Neural cell (in vitro differentiated cells): ENCODE measurements at regions not wholly inside any gene's neighbourhood (a gene's known extent, or its start where the extent isn't known, plus 50 kb on each side); places are given as distances from the start of the nearest gene placed in this dataset.

ENCODE experiments used
- H2AFZ ChIP-seq: fragments of 200-600, 300-800 bp; sonication (generic), shearing (Covaris generic); 2 replicates; pipeline ENCODE4 v1.6.0; 2014; ENCODE audit warnings: low read depth, mild to moderate bottlenecking, antibody characterized with exemption, low read length, moderate library complexity
- H3F3A ChIP-seq: fragments of 200-600 bp; shearing (Covaris generic); 2 replicates; pipeline ENCODE4 v1.6.1; 2016; ENCODE audit warnings: mild to moderate bottlenecking, moderate library complexity, mixed read lengths, antibody characterized with exemption, low read length; ENCODE audit not compliant: insufficient read depth, poor library complexity, severe bottlenecking
- H3K27ac ChIP-seq: fragments of 200-600, 300-800 bp; sonication (generic), shearing (Covaris generic); 2 replicates; pipeline ENCODE4 v1.5.1; 2014; ENCODE audit warnings: mild to moderate bottlenecking, low read length, moderate library complexity
- H3K27me3 ChIP-seq: fragments of 300-800, 200-600 bp; sonication (generic), shearing (Covaris generic); 2 replicates; pipeline ENCODE4 v1.6.0; 2014; ENCODE audit warnings: mild to moderate bottlenecking, low read depth, low read length, moderate library complexity; ENCODE audit not compliant: insufficient read depth
- H3K36me3 ChIP-seq: fragments of 300-800, 200-600 bp; sonication (generic), shearing (Covaris generic); 2 replicates; pipeline ENCODE4 v1.5.1; 2014; ENCODE audit warnings: mild to moderate bottlenecking, antibody characterized with exemption, low read length, moderate library complexity; ENCODE audit not compliant: insufficient read depth
- H3K4me2 ChIP-seq: fragments of 300-800, 200-600 bp; sonication (generic), shearing (Covaris generic); 2 replicates; pipeline ENCODE4 v1.6.0; 2014; ENCODE audit warnings: mild to moderate bottlenecking, low read length
- H3K4me3 ChIP-seq: fragments of 300-800, 200-600 bp; sonication (generic), shearing (Covaris generic); 2 replicates; pipeline ENCODE4 v1.5.1; 2014; ENCODE audit warnings: mild to moderate bottlenecking, low read length, moderate library complexity
- H3K79me2 ChIP-seq: fragments of 200-600 bp; shearing (Covaris generic); replicated peaks from 2 replicates; pipeline ENCODE4 v1.6.0; 2014; ENCODE audit warnings: mild to moderate bottlenecking, low read length, moderate library complexity; ENCODE audit not compliant: insufficient read depth
- H3K9ac ChIP-seq: fragments of 300-800, 200-600 bp; sonication (generic), shearing (Covaris generic); 2 replicates; pipeline ENCODE4 v1.6.1; 2016; ENCODE audit warnings: mild to moderate bottlenecking, low read length, mixed read lengths
- H3K9me2 ChIP-seq: fragments of 200-600 bp; shearing (Covaris generic); 2 replicates; pipeline ENCODE4 v1.6.1; 2016; ENCODE audit warnings: mild to moderate bottlenecking, low read length, mixed read lengths; ENCODE audit not compliant: insufficient read depth
- H3K9me3 ChIP-seq: fragments of 200-600, 300-800 bp; sonication (generic), shearing (Covaris generic); 2 replicates; pipeline ENCODE4 v1.6.1; 2016; ENCODE audit warnings: mild to moderate bottlenecking, mixed run types, low read length, moderate library complexity, mixed read lengths
- H4K20me1 ChIP-seq: fragments of 200-600 bp; shearing (Covaris generic); 2 replicates; pipeline ENCODE4 v1.6.1; 2016; ENCODE audit warnings: mild to moderate bottlenecking, mixed run types; ENCODE audit not compliant: insufficient read depth
- CTCF ChIP-seq: fragments of 450-650 bp; IDR thresholded peaks from 2 replicates; pipeline ENCODE4 v1.5.1; 2014; ENCODE audit warnings: antibody characterized with exemption, mild to moderate bottlenecking, moderate library complexity; ENCODE audit not compliant: poor library complexity, severe bottlenecking
- EP300 ChIP-seq: fragments of 450-650 bp; conservative IDR thresholded peaks from 2 replicates; pipeline ENCODE4 v1.6.1; 2014; ENCODE audit warnings: antibody characterized with exemption, mild to moderate bottlenecking, moderate library complexity; ENCODE audit not compliant: poor library complexity, severe bottlenecking
- EZH2 ChIP-seq: fragments of 200-600, 300-800 bp; shearing (Covaris generic), sonication (generic); IDR thresholded peaks from 2 replicates; pipeline ENCODE4 v1.6.1; 2014; ENCODE audit warnings: antibody characterized with exemption, low read length, borderline replicate concordance, mild to moderate bottlenecking; ENCODE audit not compliant: insufficient read depth, poor library complexity, severe bottlenecking
- MXI1 ChIP-seq: fragments of 450-650 bp; conservative IDR thresholded peaks from 2 replicates; pipeline ENCODE4 v1.6.1; 2014; ENCODE audit warnings: antibody characterized with exemption, mild to moderate bottlenecking; ENCODE audit not compliant: poor library complexity, severe bottlenecking
- POLR2AphosphoS5 ChIP-seq: IDR thresholded peaks from 2 replicates; pipeline ENCODE4 v1.6.1; 2012
- RAD21 ChIP-seq: fragments of 450-650 bp; conservative IDR thresholded peaks from 2 replicates; pipeline ENCODE4 v1.6.1; 2014; ENCODE audit warnings: antibody characterized with exemption, mild to moderate bottlenecking, moderate library complexity
- REST ChIP-seq: IDR thresholded peaks from 2 replicates; pipeline ENCODE4 v1.6.1; 2012; ENCODE audit warnings: borderline replicate concordance
- SMC3 ChIP-seq: fragments of 450-650 bp; conservative IDR thresholded peaks from 2 replicates; pipeline ENCODE4 v1.6.1; 2014; ENCODE audit warnings: antibody characterized with exemption, mild to moderate bottlenecking, moderate library complexity; ENCODE audit not compliant: poor library complexity
- TAF1 ChIP-seq: IDR thresholded peaks from 2 replicates; pipeline ENCODE4 v1.6.1; 2012; ENCODE audit warnings: low read depth

DNA sequence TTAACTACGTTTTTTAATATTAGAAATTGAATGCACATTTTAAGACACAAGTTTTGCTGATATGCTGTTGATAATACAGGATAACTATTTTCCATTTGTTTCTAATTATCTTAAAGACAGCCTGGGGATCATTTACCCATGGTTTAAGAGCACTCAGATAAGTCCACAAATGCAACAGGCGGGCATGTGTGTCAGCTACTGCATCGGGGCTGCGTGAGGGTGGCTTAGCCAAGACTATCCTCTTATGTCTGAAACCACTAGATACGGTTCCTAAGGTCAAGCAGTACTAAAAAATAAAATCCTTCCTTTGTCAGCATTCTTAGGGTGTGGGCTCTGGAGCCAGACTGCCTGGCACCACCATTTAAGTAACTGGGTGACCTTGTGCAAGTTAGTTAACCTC is 254.8 kb downstream of the SATB2 start:
- no peaks in the 10 kb centered on the region for H3K79me2 ChIP-seq
- no peak overlapping the region for H3K4me2 ChIP-seq
- no peak overlapping the region for H3K9ac ChIP-seq
- H3K9me2 ChIP-seq = no peaks in the 10 kb centered on the region
- no peak overlapping the region for H3K4me3 ChIP-seq
- no peaks in the 10 kb centered on the region for H4K20me1 ChIP-seq
- H3F3A ChIP-seq = no peaks in the 10 kb centered on the region
- H2AFZ ChIP-seq = no peak overlapping the region
- H3K36me3 ChIP-seq = no peaks in the 10 kb centered on the region
- TF ChIP-seq SMC3 = no peak
- TF ChIP-seq RAD21 = no peak
- TF ChIP-seq EZH2 = no peak
- no peak for TF ChIP-seq EP300
- no peak for TF ChIP-seq MXI1
- TF ChIP-seq POLR2AphosphoS5 = no peak
- no peak for TF ChIP-seq CTCF
- no peak for TF ChIP-seq REST
- TF ChIP-seq TAF1 = no peak
- no peaks in the 10 kb centered on the region for H3K9me3 ChIP-seq
- H3K27me3 ChIP-seq = no peaks in the 10 kb centered on the region
- no peak overlapping the region for H3K27ac ChIP-seq

DNA sequence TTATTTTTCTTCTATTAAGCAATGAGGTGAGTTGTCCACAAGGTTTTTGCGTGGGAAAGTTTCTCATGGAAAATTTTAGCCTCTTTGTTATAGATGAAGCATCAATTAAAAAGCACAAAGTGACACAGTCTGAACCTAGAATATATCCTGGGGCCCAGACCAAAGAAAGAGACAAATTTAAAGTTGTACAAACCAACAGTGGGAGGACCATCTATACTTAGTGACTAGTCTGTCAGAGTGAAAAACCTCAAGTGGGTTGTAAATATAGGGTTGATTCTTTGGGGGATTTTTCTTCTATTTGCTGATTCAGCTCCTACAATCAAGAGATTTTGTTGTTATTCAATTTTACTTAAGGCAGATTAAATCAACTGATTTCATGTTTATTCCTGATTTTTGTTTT is 256.2 kb downstream of the SATB2 start:
- H3K27ac ChIP-seq = no peak overlapping the region
- H3K36me3 ChIP-seq = no peaks in the 10 kb centered on the region
- TF ChIP-seq CTCF = no peak
- TF ChIP-seq POLR2AphosphoS5 = no peak
- TF ChIP-seq SMC3 = no peak
- TF ChIP-seq EZH2 = no peak
- no peak overlapping the region for H3K9ac ChIP-seq
- no peak overlapping the region for H3K4me3 ChIP-seq
- H2AFZ ChIP-seq = no peak overlapping the region
- no peaks in the 10 kb centered on the region for H4K20me1 ChIP-seq
- no peaks in the 10 kb centered on the region for H3K79me2 ChIP-seq
- no peak overlapping the region for H3K4me2 ChIP-seq
- H3K9me3 ChIP-seq = no peaks in the 10 kb centered on the region
- no peaks in the 10 kb centered on the region for H3F3A ChIP-seq
- no peaks in the 10 kb centered on the region for H3K9me2 ChIP-seq
- no peaks in the 10 kb centered on the region for H3K27me3 ChIP-seq
